ENCODE measurements at regions not wholly inside any gene's neighbourhood (a gene's known extent, or its start where the extent isn't known, plus 50 kb on each side); places are given as distances from the start of the nearest gene placed in this dataset.

GRCh38 chr6:1131285-1132079 is 180.4 kb upstream of the FOXQ1 start:
- Histone ChIP-seq H3K4me2 (replicated peaks; ENCODE audit: extremely low read depth, low read length, poor library complexity, severe bottlenecking) (no peak overlapping the region), H4K20me1 (ENCODE audit: insufficient read depth, low read length) (no peaks in the 10 kb centered on the region), H3K36me3 (replicated peaks in 1 of 2; ENCODE audit: control insufficient read depth in 1 of 2, insufficient read depth in 2 of 2, low read length in 2 of 2) (no peaks in the 10 kb centered on the region), H3K4me3 (replicated peaks in 1 of 3; ENCODE audit: low read depth in 2 of 3, low read length in 3 of 3) (no peak overlapping the region), H3K4me1 (ENCODE audit: control insufficient read depth in 1 of 2, insufficient read depth in 2 of 2, low read length in 2 of 2) (no peaks in the 10 kb centered on the region), H3K79me2 (ENCODE audit: insufficient read depth, low read length) (no peaks in the 10 kb centered on the region), H3K9ac (ENCODE audit: insufficient read depth, low read length, poor library complexity, severe bottlenecking) (no peak overlapping the region), H2AFZ (ENCODE audit: insufficient read depth, low read depth, low read length, poor library complexity, severe bottlenecking) (no peak overlapping the region), H3K27ac (ENCODE audit: low read depth in 1 of 2, low read length in 2 of 2) (no peak overlapping the region), H3K9me3 (replicated peaks in 1 of 2; ENCODE audit: control insufficient read depth in 1 of 2, insufficient read depth in 1 of 2, low read length in 2 of 2) (no peaks in the 10 kb centered on the region), H3K27me3 (ENCODE audit: control insufficient read depth in 2 of 2, insufficient read depth in 2 of 2, low read length in 2 of 2) (no peaks in the 10 kb centered on the region)
- Mint-ChIP-seq H3K27me3 (ENCODE audit: low read depth in 3 of 3) (peaks cover 0 to 17% (median 2%) of the 10 kb centered on the region in 3 donors), H3K36me3 (no peaks in the 10 kb centered on the region), H3K4me1 (no peaks in the 10 kb centered on the region), H3K27ac (no peak overlapping the region), H3K4me3 (no peak overlapping the region), H3K9me3 (peaks cover 0 to 3% (median 0%) of the 10 kb centered on the region in 7 donors)
- no peak for DNase-seq
- WGBS (ENCODE audit: insufficient coverage) = 72% methylated on average over 8 of the region's 9 CpGs
- intact Hi-C loops (cut with micrococcal nuclease) = no loop called here
- TF ChIP-seq CTCF (IDR thresholded peaks at IDR 0.05) = no peak

GRCh38 chr6:1130709-1131108 is 181.2 kb upstream of the FOXQ1 start:
- intact Hi-C loops (cut with micrococcal nuclease) = no loop called here
- Histone ChIP-seq H3K27me3 (ENCODE audit: control insufficient read depth in 2 of 2, insufficient read depth in 2 of 2, low read length in 2 of 2) (no peaks in the 10 kb centered on the region), H3K4me3 (replicated peaks in 1 of 3; ENCODE audit: low read depth in 2 of 3, low read length in 3 of 3) (no peak overlapping the region), H3K4me2 (replicated peaks; ENCODE audit: extremely low read depth, low read length, poor library complexity, severe bottlenecking) (no peak overlapping the region), H2AFZ (ENCODE audit: insufficient read depth, low read depth, low read length, poor library complexity, severe bottlenecking) (no peak overlapping the region), H3K79me2 (ENCODE audit: insufficient read depth, low read length) (no peaks in the 10 kb centered on the region), H4K20me1 (ENCODE audit: insufficient read depth, low read length) (no peaks in the 10 kb centered on the region), H3K27ac (ENCODE audit: low read depth in 1 of 2, low read length in 2 of 2) (no peak overlapping the region), H3K4me1 (ENCODE audit: control insufficient read depth in 1 of 2, insufficient read depth in 2 of 2, low read length in 2 of 2) (no peaks in the 10 kb centered on the region), H3K9ac (ENCODE audit: insufficient read depth, low read length, poor library complexity, severe bottlenecking) (no peak overlapping the region), H3K9me3 (replicated peaks in 1 of 2; ENCODE audit: control insufficient read depth in 1 of 2, insufficient read depth in 1 of 2, low read length in 2 of 2) (no peaks in the 10 kb centered on the region), H3K36me3 (replicated peaks in 1 of 2; ENCODE audit: control insufficient read depth in 1 of 2, insufficient read depth in 2 of 2, low read length in 2 of 2) (no peaks in the 10 kb centered on the region)
- H3K27me3 Mint-ChIP-seq (ENCODE audit: low read depth in 3 of 3) = peaks cover 0 to 16% (median 2%) of the 10 kb centered on the region in 3 donors
- WGBS (ENCODE audit: insufficient coverage) = 77% methylated on average over 6 of the region's 7 CpGs
- H3K4me3 Mint-ChIP-seq = no peak overlapping the region
- peaks cover 0 to 3% (median 0%) of the 10 kb centered on the region in 7 donors for H3K9me3 Mint-ChIP-seq
- H3K27ac Mint-ChIP-seq = no peak overlapping the region
- no peak for DNase-seq
- H3K4me1 Mint-ChIP-seq = no peaks in the 10 kb centered on the region
- TF ChIP-seq CTCF (IDR thresholded peaks at IDR 0.05) = no peak
- H3K36me3 Mint-ChIP-seq = no peaks in the 10 kb centered on the region
